ENCODE measurements at regions not wholly inside any gene's neighbourhood (a gene's known extent, or its start where the extent isn't known, plus 50 kb on each side); places are given as distances from the start of the nearest gene placed in this dataset.
"Not testable (repeated sequence)": the region's sequence is repeated elsewhere in the genome, so short reads cannot be mapped to it uniquely, and the experiment has no call there.

DNA sequence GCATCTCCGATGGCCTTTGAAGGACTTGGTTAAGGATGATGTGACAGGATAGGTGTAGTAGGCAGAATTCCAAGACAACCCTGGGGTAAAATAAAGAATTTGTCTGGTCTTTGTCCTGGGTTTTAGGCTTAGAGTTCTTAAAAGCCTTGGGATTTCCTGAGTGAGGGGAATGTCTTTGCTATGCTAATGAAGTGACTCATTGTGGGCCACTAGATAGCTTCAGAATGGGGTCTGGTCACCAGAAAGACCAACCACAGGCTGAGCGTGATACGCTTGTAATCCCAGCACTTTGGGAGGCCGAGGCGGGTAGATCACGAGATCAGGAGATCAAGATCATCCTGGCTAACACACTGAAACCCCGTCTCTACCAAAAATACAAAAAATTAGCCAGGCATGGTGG lies 182.8 kb upstream of the TOX3 start:
- DNase-seq (ENCODE audit: low spot score), result no peak

DNA sequence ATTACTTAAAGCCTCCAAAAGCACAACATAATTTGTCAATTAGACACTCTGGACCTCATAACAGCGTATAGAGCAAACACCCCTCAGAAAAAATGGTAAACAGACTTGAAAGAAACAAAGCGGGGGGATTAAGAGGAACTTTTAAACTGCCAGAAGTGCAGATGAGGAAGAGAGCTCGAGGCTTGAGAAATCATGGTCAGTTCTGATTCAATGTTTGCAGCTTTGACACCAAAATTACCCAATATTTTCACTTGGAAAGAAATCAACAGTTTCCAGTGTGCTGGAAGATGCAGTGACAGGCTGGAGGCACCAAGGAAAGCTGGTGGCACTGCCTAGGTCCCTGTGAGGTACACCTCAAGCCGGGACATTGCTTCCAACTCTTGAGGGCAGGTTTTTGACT lies 180.9 kb upstream of the TOX3 start:
- DNase-seq (ENCODE audit: low spot score), result no peak

DNA sequence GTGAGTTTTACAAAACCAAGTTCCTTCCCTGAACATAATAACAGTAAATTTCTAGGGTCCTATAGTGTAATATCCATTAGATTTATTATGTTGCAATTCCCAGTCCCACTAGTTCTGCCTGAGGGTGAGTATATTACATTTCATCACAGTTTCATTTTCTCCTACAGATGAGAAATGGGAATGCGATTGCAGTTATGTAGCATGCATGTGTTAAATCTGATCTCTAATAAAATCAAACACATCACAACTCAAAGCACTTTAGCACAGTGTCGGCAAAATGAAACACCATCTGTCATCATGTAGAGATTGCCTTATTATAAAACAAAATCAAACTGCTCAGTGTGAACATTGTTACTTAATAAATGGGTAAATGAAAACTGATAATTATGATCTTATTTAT lies 180.5 kb upstream of the TOX3 start:
- DNase-seq (ENCODE audit: low spot score), result no peak

DNA sequence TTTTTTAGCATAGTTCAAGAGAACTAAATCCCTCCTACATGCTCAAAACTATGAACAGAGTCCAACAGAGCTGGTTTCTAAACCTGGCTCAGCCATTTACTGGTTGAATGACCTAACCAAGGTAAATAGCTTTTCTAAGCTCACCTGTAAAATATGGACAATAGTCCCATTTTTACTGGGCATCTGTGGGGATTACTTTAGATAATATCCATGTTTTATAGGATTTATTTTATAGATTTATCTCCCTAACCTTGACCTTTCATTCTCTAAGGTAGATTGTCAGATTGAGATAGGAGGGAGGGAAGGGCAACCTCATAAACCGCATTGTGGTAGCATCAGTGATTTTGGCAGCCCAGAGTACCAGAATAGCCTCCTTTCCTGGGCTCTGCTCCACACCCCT lies 178.5 kb upstream of the TOX3 start:
- no peak for DNase-seq (ENCODE audit: low spot score)

DNA sequence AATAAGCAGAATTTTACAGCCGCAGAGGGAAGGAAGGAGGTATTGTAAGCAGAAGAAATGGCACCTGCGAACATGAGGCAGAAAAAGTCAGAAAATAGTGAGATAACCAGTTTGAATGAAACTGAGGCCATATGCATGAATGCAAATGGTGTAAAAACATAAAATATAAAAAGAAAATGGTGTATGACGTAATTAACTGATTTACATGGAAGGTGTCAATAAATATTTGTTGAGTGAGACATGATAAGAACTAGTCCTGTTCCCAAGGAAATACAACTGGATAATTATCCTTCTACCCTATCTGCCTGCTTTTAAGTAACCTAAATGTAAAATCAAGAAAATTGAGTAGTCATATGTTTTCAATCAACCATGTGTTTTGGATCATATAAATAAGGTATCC lies 178.1 kb upstream of the TOX3 start:
- DNase-seq (ENCODE audit: low spot score), result no peak

DNA sequence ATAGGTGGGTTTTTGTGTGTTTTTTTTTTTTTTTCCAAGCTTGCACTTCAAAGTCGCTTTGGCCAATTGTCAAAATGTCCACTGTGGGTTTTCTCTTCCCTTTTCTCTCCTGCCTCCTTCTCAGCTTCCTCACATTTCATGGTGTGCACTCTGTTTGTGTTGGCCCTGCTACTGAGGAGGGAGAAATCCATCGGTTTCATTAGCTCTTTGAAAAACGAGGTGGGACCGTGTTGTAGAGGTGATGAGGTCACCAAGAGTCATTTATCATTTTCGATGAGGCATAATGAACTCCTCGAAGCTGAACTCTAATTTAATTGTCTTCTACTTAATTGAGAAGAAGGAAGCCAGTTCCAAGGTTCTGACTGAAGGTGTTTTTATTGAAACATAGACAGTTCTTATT lies 174.4 kb upstream of the TOX3 start:
- DNase-seq (ENCODE audit: low spot score), result no peak

DNA sequence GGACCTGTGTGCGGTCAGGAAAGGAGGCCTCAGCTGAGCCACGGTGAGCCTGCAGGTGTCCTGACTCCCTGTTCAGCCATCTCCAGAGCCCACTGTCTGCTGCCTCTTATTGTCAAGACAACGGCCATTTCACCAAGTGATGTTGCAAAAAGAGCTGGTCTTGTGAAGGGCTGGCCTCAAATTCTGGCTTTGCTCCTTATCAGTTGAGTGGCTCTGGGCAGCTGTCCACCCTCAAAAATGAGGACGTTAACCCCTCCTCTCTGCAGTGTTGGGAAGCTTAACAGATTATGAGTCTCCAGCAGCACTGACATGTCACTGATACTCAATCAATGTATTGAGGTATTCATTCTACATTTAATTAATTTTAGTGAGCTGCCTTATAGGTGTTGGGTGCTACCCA lies 171.1 kb upstream of the TOX3 start:
- DNase-seq (ENCODE audit: low spot score), result no peak

DNA sequence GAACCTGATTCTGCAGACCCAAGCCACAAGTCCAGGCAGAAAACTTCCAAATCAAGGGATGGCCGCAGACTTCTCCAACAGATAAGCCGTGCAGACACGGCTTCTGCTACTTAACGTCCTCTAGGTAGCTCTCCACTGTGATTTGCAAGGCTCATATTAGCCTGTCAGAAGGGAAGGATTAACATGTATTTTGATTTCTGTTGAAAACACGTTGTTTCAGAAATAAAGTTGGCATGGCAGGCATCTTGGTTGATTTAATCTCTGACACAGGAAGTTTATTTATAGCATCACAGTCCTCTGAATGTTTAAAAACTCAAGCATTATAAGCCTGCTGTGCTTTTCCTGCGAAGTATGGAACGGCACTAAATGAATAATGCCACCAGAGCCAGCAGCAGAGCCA lies 166.8 kb upstream of the TOX3 start:
- no peak for DNase-seq (ENCODE audit: low spot score)

DNA sequence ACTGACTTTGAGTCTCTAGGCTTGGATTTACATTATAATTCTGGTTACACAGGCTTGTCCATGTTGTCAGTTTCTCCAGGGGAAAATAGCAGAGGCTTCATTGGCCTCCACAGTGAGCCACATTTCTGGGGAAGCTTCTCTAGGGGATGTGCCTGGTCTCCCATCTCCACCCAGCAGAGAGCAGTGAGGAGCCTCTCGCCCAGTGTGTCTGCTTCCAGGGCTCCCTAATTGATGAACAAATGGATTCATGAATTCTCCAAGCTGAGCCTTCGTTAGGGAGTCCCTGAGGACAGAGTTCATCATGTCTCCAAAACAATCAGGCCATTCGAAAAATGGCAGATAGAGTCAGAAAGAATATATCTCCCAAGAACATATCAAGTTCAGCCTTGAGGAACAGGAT lies 162.4 kb upstream of the TOX3 start:
- no peak for DNase-seq (ENCODE audit: low spot score)

DNA sequence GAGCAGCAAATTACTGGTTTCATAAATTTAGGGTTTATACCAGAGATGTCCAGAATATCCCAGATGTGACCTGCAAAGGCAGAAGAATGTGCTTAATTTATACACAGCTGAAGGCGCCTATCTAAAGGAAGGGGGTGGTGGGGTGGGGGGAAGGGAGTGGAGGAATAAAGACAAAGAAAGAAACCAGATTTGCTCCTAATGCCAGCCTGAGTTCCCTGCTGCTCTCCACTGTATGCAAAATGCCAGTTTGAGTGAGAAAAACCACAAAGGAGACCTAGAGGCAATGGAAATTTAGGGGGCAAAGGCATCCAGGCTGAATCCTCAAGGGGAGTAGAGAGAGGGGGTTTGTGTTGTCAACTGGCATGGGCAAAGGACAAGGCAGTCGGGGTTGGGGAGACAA lies 161.5 kb upstream of the TOX3 start:
- DNase-seq (ENCODE audit: low spot score), result no peak

DNA sequence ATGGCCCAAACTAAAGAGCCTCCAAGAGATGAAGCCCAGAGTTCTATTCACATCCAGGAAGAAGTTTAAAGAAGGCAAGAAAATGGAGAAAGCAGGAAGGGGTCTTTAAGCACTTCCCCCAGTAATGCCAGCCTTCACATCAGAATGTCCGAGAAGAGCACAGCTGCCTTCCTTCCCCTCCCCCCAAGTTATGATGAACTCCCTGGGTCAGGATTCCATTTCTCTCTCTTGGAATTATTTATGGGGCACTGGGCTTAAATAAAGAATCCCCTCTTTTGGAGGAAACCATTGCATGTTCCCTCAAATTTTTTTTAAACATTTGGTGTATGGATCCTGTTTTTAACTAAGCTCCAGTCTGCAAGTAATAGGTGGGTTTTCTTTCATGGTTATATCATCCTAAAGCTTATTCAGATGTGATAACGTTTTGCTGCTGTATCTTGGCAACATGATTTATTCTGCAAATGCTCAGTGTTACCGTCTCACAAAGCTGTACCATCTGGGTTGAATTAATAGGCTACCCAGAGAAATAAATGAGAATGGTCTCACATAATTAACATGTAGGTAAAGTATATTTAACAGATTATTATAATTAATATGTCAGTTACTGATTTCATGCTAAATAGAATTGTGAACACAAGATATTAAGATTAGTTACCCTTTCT lies 160.9 kb upstream of the TOX3 start:
- no peak for DNase-seq (ENCODE audit: low spot score)

DNA sequence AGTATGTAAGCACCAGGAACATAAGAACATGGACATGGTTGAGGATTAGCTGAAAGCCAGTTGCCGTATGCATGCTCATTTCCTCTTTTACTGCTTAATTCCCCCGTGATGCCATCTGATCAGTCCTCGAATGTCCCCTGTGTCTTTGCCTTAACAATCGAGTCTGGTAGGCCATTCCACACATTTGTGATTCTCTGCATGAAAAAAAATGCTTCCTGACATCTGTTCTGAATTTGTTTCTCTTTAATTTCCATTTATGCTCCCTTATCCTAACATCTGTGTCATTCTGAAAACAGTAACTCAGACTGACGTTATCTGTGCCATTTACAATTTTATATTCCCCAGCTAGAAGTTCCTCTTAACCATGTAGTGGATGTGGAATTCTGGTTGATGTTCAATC lies 158.2 kb upstream of the TOX3 start:
- DNase-seq (ENCODE audit: low spot score), result no peak

DNA sequence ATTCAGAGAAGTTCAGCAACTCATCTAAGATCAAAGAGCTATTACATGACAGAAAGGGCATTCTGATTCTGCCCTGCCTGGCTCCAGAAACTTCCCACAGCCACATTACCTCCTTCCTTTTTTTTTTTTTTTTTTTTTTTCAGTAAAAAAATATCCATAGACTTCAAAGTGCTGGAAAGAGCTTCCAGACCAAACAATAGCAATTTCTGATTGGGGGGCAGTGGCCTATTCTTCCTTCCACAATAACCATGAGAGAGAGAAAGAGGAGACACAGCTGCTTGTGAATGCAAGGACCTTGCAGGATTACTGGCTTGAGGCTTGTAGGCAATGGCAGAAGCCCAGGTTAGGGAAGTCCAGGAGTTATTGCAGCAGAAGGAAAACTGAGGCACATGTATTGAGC lies 151.0 kb upstream of the TOX3 start:
- no peak for DNase-seq (ENCODE audit: low spot score)

DNA sequence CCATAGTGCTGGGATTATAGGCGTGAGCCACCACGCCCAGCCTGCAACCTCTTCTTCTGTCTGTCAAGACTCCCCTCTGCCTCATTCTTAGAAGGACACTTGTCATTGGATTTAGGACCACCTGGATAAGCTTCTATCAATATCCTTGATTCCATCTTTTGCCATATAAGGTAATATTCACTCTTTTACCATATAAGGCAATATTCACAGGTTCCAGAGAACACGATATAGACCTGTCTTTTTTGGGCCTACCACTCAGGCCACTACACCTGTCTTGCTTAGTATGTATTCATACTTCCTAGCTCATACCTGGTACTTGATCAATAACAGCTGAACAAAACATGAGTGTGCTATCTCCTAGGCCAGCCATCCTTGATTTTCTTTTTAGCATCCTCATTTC lies 149.2 kb upstream of the TOX3 start:
- no peak for DNase-seq (ENCODE audit: low spot score)

DNA sequence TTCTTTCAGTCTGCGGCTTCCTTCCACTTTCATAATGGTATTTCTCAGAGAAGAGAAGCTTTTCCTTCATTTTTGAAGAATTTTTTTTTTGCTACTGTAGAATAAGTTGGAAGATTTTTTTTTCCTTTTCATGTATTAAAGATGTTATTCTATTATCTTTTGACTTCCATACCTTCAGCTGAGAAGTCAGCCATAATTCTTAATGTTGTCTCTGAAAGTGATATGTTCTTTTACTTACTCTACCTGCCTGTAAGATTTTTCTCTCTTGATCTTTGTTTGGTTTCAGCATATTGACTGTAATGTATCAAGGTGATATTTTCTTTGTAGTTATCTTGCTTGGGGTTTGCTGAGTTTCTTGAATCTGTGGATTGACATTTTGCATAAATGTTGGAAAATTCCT lies 143.5 kb upstream of the TOX3 start:
- no peak for DNase-seq (ENCODE audit: low spot score)

DNA sequence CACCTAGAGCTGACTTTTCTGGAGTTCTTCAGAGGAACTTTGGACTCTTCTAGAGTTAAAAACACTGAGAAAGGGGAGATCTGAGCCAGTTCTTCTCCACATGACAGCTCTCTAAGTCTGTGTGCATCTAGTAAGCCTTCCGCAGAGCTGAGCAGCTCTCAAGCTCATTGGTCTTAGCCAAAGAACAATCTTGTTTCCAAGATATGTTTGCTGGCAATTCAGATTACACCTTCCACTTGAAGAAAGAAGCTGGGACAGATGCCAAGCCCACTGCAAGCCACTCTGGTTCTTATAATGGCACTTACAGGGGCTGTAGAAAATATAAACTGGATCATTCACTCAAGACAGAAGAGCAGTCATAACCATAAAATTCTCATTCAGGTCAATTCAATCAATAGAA lies 134.1 kb upstream of the TOX3 start:
- no peak for DNase-seq (ENCODE audit: low spot score)

DNA sequence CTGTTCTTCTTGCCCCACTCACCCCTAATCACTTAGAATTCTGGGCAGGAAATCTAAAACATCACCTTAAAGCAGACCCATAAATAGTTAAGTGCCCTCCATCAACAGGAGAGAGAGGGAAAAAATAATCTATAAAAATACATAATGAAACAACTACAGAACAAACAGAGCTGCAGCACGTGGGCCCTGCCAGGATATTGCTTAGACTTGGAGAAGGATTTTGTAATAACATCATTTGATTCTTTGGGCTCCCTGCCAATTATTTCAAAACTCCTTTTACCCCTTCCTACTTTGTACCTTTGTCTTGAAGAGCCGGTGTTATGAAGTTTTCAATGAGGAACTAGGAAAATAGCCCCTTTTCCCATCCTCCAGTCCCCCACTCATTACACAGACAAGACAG lies 130.6 kb upstream of the TOX3 start:
- DNase-seq (ENCODE audit: low spot score), result no peak

DNA sequence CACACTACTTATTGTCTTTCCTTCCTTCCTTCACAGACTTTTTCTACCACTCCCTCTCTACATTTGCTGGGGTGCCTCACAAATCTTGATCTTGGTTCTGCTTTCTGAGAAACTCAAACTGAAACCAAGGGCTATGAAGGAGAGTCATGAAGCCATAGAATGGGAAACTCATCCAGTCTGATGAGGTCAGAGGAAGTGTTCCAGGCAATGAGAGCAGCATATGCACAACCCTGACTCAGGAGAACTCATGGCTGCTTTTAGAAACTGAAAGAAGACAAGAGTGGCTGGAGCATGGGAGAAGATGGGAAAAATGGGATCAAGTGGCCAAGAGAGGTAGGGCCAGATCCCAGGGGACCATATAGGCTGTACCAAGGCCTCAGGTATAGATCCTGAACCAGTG lies 130.0 kb upstream of the TOX3 start:
- DNase-seq (ENCODE audit: low spot score), result no peak

DNA sequence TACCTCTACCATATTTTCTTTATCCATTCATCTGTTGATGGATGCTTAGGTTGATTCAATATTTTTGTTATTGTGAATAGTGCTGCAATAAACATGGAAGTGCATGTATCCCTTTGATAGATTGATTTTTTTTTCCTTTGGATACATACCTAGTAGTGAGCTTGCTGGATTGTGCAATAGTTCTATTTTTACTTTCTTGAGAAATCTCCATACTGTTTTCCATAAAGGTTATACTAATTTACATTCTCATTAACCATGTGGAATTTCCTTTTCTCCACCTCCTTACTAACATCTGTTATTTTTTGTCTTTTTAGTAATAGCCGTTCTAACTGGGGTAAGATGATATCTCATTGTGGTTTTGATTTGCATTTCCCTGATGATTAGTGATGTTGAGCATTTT lies 124.6 kb upstream of the TOX3 start:
- DNase-seq (ENCODE audit: low spot score), result no peak

DNA sequence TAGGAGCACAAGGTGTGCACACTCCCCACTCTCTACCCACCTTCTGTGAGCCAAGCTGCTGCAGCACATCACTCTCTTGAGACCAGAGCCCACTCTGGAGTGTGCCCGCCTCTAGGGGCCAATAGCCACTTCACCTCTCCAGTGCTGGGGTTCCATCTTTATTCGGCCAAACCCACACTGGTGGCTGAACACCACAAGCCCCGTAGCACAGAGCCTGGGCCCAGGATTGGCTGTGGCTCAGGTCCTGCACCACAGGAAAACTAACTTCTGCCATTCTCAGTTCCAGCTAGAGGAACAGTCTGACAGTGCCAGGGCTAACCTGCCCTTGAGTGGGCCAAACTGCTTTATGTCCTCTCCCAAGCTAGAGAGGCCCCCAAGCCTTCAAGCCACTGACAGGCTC lies 111.0 kb upstream of the TOX3 start:
- DNase-seq (ENCODE audit: low spot score), result no peak

DNA sequence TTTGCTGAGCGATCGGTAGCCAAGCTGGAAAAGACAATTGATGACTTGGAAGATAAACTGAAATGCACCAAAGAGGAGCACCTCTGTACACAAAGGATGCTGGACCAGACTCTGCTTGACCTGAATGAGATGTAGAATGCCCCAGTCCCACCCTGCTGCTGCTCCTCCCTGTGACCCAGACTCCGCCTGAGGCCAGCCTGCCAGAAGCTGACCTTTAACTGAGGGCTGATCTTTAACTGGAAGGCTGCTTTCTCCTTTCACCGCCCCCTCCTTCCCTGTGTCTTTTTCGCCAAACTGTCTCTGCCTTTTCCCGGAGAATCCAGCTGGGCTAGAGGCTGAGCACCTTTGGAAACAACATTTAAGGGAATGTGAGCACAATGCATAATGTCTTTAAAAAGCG lies 109.0 kb upstream of the TOX3 start:
- not testable (repeated sequence) for DNase-seq (ENCODE audit: low spot score)

DNA sequence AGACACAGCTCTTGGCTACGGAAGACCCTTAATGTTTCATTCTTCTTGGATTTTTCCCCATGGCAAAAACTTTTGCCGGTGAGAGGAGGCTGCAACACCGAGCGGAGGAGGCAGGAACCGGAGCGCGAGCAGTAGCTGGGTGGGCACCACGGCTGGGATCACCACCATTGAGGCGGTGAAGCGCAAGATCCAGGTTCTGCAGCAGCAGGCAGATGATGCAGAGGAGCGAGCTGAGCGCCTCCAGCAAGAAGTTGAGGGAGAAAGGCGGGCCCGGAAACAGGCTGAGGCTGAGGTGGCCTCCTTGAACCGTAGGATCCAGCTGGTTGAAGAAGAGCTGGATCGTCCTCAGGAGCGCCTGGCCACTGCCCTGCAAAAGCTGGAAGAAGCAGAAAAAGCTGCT lies 108.2 kb upstream of the TOX3 start:
- DNase-seq (ENCODE audit: low spot score), result not testable (repeated sequence)

DNA sequence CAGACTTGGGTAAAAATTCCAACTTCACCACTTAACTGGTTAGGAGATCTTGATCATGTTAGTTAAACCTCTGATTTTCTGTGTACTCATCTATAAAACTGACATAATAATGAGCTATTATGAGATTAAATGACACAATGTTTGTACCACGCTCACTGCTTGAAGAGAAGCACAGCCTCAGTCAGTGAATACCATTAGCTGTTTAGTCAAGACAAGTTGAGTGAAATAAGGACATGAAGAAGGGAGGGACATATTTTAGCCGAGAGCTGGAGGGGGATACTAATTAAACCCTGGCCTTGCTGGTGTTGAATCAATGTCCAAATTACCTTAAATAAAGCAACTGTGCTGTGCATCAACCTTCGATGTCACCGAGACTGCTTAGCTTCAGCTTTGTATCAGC lies 105.1 kb upstream of the TOX3 start:
- DNase-seq (ENCODE audit: low spot score), result no peak

DNA sequence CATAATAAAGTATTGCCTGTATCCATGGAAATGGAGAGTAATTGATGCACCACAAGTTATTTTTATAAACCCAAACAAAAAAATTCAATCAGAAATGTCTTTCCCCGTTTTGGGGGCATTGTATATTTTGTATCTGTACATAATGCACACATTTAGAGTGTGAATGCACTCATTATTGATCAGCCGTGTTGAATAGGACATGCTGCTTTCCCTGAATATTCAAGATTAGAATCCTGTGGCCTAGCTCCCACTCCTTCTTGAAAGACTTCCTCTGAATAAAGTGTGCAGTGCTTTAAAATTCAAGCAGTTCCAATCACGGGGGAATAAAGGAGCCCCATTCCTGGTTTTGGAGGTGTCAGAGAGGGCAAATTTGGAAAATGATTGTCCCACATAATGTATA lies 103.8 kb upstream of the TOX3 start:
- no peak for DNase-seq (ENCODE audit: low spot score)

DNA sequence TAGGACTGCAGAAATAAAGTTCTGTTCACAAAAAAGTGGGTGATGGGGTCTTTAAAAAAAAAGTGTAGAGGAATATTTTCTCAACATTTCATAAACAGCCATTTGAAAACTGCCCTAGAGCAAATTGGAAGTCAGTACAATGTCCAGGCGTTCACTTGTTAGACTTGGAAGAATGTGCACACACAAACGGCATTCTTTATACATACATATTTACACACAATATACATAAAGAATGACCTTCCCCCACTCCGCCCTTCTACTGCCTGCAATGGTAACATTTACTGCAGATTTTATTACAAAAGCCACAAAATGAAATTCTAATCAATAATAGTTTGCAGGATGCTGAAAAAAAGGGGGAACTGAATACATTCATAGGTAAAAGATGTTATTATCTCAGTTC lies 103.4 kb upstream of the TOX3 start:
- DNase-seq (ENCODE audit: low spot score), result no peak
